Spleen (tissue), 11 donors: ENCODE measurements at regions not wholly inside any gene's neighbourhood (a gene's known extent, or its start where the extent isn't known, plus 50 kb on each side); places are given as distances from the start of the nearest gene placed in this dataset.

Source experiments
- DNase-seq: peaks from one replicate; pipeline ENCODE4 v3.0.0-alpha.2; 2020
- H3K27ac ChIP-seq, 8 donors: fragments of 200-600 bp; sonication (generic) in 7 of 8; 1 replicate in 4 of 8; 2 replicates in 4 of 8; pipeline versions ENCODE4 v1.5.0 to v1.8.0; 2016 to 2021; ENCODE audit warnings: inconsistent platforms in 4 of 8, mild to moderate bottlenecking in 4 of 8, moderate library complexity in 1 of 8
- H3K27me3 ChIP-seq, 7 donors: fragments of 200-600 bp; sonication (generic) in 6 of 7; replicated peaks in 1 of 7; 1 replicate in 4 of 7; 2 replicates in 3 of 7; pipeline versions ENCODE4 v1.5.0 to v1.8.0; 2016 to 2021; ENCODE audit warnings: inconsistent platforms in 3 of 7, mild to moderate bottlenecking in 1 of 7
- H3K36me3 ChIP-seq, 6 donors: fragments of 200-600 bp; sonication (generic) in 5 of 6; 1 replicate in 4 of 6; 2 replicates in 2 of 6; pipeline versions ENCODE4 v1.5.0 to v1.8.0; 2016 to 2021; ENCODE audit warnings: inconsistent platforms in 2 of 6
- H3K4me1 ChIP-seq, 6 donors: fragments of 200-600 bp; sonication (generic) in 5 of 6; 1 replicate in 3 of 6; 2 replicates in 3 of 6; pipeline versions ENCODE4 v1.5.0 to v1.8.0; 2016 to 2021; ENCODE audit warnings: inconsistent platforms in 3 of 6
- H3K4me3 ChIP-seq, 8 donors: fragments of 200-600 bp; sonication (generic) in 7 of 8; 1 replicate in 4 of 8; 2 replicates in 4 of 8; pipeline versions ENCODE4 v1.5.0 to v1.8.0; 2016 to 2021; ENCODE audit warnings: inconsistent platforms in 4 of 8, mild to moderate bottlenecking in 4 of 8, moderate library complexity in 2 of 8
- H3K9me3 ChIP-seq, 8 donors: fragments of 200-600 bp; sonication (generic) in 7 of 8; 1 replicate in 4 of 8; 2 replicates in 4 of 8; pipeline versions ENCODE4 v1.5.0 to v1.8.0; 2016 to 2021; ENCODE audit warnings: inconsistent platforms in 4 of 8
- CTCF ChIP-seq, 11 experiments: fragments of 200-600 bp in 7 of 11; fragments of 450-650 bp in 4 of 11; sonication (generic) in 4 of 11; IDR thresholded peaks in 8 of 11; conservative IDR thresholded peaks in 3 of 11; 1 replicate in 7 of 11; 2 replicates in 4 of 11; pipeline versions ENCODE4 v1.4.0 to v1.8.0; 2016 to 2021; ENCODE audit warnings: antibody characterized with exemption in 11 of 11, inconsistent platforms in 4 of 11, mild to moderate bottlenecking in 1 of 11
- POLR2A ChIP-seq, 3 donors: fragments of 450-650 bp; IDR thresholded peaks; one replicate each; pipeline ENCODE4 v1.5.1; 2017; ENCODE audit warnings: antibody characterized with exemption in 3 of 3, mild to moderate bottlenecking in 1 of 3
- POLR2AphosphoS5 ChIP-seq, 3 donors: sonication (generic); formaldehyde crosslinking; IDR thresholded peaks; one replicate each; pipeline ENCODE4 v1.5.1; 2017; ENCODE audit warnings: antibody characterized with exemption in 3 of 3
- WGBS, 5 donors: extraction: QIAGEN DNeasy Blood & Tissue Kit in 3 of 5; methylation state at CpG; one replicate each; pipeline versions ENCODE4 v1.1.5 to v1.1.7; 2013 to 2018; 5-methylcytosine and 5-hydroxymethylcytosine counted together
- intact Hi-C: fragments of 100-400 bp; cut with DNase I; formaldehyde crosslinking; loops from one replicate; pipeline ENCODE4 v1.15.0; 2023; ENCODE audit warnings: low total_unique reads
- donor health status: healthy with polysubstance abuse.
- donor health status: DM: no; HTN: no; CAD: no; lungs with moderate emphysema.
- donor health status: DM: no; HTN: no; CAD: no.
- donor health status: Bipolar disorder and iron deficiency.
- donor health status: healthy.
- donor health status: DM: no; HTN: no; CAD: no.
- donor health status: DM: yes; HTN: yes; CAD: no.

DNA sequence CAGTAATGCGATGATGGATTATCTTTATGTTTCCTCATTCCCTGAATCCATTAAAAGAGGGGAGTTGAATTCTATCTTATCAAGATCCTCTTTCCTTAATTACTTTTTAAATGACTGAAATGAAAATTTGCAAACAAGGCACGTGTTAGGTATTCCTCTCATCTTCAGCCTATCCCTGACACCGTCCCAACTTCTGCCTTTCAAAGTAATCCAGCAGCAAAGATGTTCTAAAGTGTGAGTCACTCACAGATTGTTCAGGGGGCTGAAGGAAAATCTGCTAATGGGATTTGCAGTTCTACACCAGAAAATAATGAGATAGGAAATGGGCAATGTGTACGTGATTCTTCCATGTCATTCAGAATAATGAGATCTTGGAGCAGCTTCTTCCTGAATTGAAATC lies 403.0 kb downstream of the ARHGEF28 start:
- WGBS, 5 donors: 77 to 90% (median 84%) methylated on average over 4 of the region's 4 CpGs
- Histone ChIP-seq H3K27ac (no peak overlapping the region), H3K36me3 (no peaks in the 10 kb centered on the region), H3K9me3 (no peaks in the 10 kb centered on the region), H3K27me3 (peaks cover 0 to 11% (median 0%) of the 10 kb centered on the region in 7 donors), H3K4me1 (no peaks in the 10 kb centered on the region), H3K4me3 (no peak overlapping the region)
- TF ChIP-seq CTCF (IDR thresholded peaks at IDR 0.05 in 8 of 11, conservative IDR thresholded peaks at IDR 0.05 in 3 of 11) (no peak), POLR2AphosphoS5 (IDR thresholded peaks at IDR 0.05) (no peak), POLR2A (IDR thresholded peaks at IDR 0.05) (no peak)
- intact Hi-C loops: no loop called here
- no peak for DNase-seq

GRCh38 chr5:74028406-74028805 lies 402.4 kb downstream of the ARHGEF28 start:
- no peaks in the 10 kb centered on the region for H3K36me3 ChIP-seq
- H3K4me1 ChIP-seq: no peaks in the 10 kb centered on the region
- peaks cover 0 to 11% (median 0%) of the 10 kb centered on the region in 7 donors for H3K27me3 ChIP-seq
- WGBS, 5 donors: 80 to 92% (median 86%) methylated on average over 3 of the region's 3 CpGs
- DNase-seq: no peak
- no peak overlapping the region for H3K27ac ChIP-seq
- intact Hi-C loops: no loop called here
- H3K9me3 ChIP-seq: no peaks in the 10 kb centered on the region
- no peak overlapping the region for H3K4me3 ChIP-seq
- no peak for TF ChIP-seq CTCF (IDR thresholded peaks at IDR 0.05 in 8 of 11, conservative IDR thresholded peaks at IDR 0.05 in 3 of 11)
- no peak for TF ChIP-seq POLR2A (IDR thresholded peaks at IDR 0.05)
- TF ChIP-seq POLR2AphosphoS5 (IDR thresholded peaks at IDR 0.05): no peak

DNA sequence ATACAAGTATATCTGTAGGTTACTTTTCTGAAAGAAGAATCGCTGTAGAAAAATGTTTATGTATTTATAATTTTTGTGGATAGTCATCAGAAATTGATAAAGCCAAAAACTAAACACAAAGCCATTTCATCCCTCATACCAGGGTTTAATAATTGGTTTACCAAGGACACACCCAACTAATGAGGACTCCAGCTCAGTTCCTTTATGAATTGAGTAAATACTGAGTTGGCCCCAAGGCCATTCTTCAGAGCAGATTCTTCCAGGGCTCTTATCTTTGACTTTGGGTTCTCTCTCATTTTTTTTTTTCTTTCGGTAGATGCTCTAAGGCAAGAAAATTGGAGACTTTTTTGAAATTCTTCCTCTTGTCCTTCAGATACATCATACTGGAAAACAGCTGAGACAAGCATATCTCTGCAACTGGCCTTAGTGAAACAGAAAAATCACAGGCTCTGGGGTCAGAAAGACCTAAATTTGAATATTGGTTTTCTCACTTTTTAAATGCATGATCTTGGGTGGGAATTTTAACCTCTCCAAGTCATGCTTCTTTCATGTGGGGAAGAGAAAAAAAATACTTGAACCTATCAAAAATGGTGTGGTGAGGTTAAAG lies 401.8 kb downstream of the ARHGEF28 start:
- intact Hi-C loops: no loop called here
- DNase-seq: no peak
- TF ChIP-seq POLR2AphosphoS5 (IDR thresholded peaks at IDR 0.05): no peak
- no peak for TF ChIP-seq CTCF (IDR thresholded peaks at IDR 0.05 in 8 of 11, conservative IDR thresholded peaks at IDR 0.05 in 3 of 11)
- TF ChIP-seq POLR2A (IDR thresholded peaks at IDR 0.05): no peak
- no peaks in the 10 kb centered on the region for H3K36me3 ChIP-seq
- no peaks in the 10 kb centered on the region for H3K4me1 ChIP-seq
- peaks cover 0 to 11% (median 0%) of the 10 kb centered on the region in 7 donors for H3K27me3 ChIP-seq
- no peak overlapping the region for H3K4me3 ChIP-seq
- WGBS, 5 donors: 84 to 97% (median 88%) methylated on average over 2 of the region's 2 CpGs
- H3K9me3 ChIP-seq: no peaks in the 10 kb centered on the region
- no peak overlapping the region for H3K27ac ChIP-seq

DNA sequence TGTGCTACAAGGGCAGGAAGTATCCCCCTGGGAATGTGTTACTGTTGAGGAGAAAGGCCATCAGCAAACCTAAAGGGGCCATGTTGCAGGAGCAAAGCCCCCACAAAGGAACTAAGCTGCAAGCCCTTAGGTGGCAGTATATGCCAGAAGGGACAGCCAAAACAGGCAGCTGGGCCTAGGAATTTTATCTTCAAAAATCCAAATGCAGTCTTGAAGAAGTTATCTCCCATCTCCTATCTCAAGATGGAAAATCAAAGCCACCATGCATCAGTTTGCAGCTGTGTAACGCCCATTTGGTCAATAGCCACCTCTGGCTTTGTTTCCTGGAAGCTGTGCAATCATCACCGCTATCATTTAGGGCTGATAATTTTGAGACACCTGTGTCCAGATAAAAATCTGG lies 400.3 kb downstream of the ARHGEF28 start:
- Histone ChIP-seq H3K4me1 (no peaks in the 10 kb centered on the region), H3K9me3 (no peaks in the 10 kb centered on the region), H3K4me3 (no peak overlapping the region), H3K36me3 (no peaks in the 10 kb centered on the region), H3K27ac (no peak overlapping the region), H3K27me3 (peaks cover 0 to 11% (median 0%) of the 10 kb centered on the region in 7 donors)
- 83 to 97% (median 92%) methylated on average over 2 of the region's 2 CpGs for WGBS, 5 donors
- no peak for TF ChIP-seq CTCF (IDR thresholded peaks at IDR 0.05 in 8 of 11, conservative IDR thresholded peaks at IDR 0.05 in 3 of 11)
- TF ChIP-seq POLR2AphosphoS5 (IDR thresholded peaks at IDR 0.05): no peak
- no peak for TF ChIP-seq POLR2A (IDR thresholded peaks at IDR 0.05)
- intact Hi-C loops: no loop called here
- DNase-seq: no peak
